ENCODE measurements at regions not wholly inside any gene's neighbourhood (a gene's known extent, or its start where the extent isn't known, plus 50 kb on each side); places are given as distances from the start of the nearest gene placed in this dataset.

DNA sequence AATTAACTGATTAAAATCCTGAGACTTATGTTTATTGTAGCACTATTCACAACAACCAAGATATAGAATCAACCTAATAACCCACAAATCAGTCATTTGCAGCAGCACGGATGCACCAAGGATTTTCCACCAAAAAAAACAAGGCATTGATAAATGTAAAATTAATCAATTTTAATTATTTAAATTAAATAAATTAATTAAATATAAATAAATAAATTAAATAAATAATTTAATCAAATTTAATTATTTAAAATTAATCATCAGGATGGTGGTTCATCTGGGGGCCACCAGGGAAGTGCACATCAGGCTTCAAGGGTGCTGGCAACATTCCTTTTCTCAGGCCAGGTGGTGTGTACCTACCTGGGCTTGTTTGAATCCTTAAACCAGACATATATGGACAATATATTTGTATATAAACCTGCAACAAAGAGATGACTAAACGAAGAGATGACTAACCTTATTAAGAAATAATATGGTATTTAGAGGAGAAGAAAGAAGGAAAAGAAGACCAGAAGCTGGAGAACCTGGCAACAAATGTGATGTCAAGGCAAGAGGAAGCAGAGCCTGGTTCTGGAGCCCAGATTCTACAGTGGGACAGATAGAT lies 89.2 kb downstream of the CD164 start (continued):
- TF ChIP-seq, protein P1, sequence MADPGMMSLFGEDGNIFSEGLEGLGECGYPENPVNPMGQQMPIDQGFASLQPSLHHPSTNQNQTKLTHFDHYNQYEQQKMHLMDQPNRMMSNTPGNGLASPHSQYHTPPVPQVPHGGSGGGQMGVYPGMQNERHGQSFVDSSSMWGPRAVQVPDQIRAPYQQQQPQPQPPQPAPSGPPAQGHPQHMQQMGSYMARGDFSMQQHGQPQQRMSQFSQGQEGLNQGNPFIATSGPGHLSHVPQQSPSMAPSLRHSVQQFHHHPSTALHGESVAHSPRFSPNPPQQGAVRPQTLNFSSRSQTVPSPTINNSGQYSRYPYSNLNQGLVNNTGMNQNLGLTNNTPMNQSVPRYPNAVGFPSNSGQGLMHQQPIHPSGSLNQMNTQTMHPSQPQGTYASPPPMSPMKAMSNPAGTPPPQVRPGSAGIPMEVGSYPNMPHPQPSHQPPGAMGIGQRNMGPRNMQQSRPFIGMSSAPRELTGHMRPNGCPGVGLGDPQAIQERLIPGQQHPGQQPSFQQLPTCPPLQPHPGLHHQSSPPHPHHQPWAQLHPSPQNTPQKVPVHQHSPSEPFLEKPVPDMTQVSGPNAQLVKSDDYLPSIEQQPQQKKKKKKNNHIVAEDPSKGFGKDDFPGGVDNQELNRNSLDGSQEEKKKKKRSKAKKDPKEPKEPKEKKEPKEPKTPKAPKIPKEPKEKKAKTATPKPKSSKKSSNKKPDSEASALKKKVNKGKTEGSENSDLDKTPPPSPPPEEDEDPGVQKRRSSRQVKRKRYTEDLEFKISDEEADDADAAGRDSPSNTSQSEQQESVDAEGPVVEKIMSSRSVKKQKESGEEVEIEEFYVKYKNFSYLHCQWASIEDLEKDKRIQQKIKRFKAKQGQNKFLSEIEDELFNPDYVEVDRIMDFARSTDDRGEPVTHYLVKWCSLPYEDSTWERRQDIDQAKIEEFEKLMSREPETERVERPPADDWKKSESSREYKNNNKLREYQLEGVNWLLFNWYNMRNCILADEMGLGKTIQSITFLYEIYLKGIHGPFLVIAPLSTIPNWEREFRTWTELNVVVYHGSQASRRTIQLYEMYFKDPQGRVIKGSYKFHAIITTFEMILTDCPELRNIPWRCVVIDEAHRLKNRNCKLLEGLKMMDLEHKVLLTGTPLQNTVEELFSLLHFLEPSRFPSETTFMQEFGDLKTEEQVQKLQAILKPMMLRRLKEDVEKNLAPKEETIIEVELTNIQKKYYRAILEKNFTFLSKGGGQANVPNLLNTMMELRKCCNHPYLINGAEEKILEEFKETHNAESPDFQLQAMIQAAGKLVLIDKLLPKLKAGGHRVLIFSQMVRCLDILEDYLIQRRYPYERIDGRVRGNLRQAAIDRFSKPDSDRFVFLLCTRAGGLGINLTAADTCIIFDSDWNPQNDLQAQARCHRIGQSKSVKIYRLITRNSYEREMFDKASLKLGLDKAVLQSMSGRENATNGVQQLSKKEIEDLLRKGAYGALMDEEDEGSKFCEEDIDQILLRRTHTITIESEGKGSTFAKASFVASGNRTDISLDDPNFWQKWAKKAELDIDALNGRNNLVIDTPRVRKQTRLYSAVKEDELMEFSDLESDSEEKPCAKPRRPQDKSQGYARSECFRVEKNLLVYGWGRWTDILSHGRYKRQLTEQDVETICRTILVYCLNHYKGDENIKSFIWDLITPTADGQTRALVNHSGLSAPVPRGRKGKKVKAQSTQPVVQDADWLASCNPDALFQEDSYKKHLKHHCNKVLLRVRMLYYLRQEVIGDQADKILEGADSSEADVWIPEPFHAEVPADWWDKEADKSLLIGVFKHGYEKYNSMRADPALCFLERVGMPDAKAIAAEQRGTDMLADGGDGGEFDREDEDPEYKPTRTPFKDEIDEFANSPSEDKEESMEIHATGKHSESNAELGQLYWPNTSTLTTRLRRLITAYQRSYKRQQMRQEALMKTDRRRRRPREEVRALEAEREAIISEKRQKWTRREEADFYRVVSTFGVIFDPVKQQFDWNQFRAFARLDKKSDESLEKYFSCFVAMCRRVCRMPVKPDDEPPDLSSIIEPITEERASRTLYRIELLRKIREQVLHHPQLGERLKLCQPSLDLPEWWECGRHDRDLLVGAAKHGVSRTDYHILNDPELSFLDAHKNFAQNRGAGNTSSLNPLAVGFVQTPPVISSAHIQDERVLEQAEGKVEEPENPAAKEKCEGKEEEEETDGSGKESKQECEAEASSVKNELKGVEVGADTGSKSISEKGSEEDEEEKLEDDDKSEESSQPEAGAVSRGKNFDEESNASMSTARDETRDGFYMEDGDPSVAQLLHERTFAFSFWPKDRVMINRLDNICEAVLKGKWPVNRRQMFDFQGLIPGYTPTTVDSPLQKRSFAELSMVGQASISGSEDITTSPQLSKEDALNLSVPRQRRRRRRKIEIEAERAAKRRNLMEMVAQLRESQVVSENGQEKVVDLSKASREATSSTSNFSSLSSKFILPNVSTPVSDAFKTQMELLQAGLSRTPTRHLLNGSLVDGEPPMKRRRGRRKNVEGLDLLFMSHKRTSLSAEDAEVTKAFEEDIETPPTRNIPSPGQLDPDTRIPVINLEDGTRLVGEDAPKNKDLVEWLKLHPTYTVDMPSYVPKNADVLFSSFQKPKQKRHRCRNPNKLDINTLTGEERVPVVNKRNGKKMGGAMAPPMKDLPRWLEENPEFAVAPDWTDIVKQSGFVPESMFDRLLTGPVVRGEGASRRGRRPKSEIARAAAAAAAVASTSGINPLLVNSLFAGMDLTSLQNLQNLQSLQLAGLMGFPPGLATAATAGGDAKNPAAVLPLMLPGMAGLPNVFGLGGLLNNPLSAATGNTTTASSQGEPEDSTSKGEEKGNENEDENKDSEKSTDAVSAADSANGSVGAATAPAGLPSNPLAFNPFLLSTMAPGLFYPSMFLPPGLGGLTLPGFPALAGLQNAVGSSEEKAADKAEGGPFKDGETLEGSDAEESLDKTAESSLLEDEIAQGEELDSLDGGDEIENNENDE (IDR thresholded peaks at IDR 0.05; ENCODE audit: insufficient replicate concordance, low read length), result no peak
- no peak for TF ChIP-seq JUN (IDR thresholded peaks at IDR 0.05; ENCODE audit: low read depth, low read length)
- TF ChIP-seq CTCF (IDR thresholded peaks at IDR 0.05; ENCODE audit: control extremely low read depth in 1 of 3, insufficient read depth in 1 of 3, low read depth in 1 of 3, low read length in 3 of 3), result no peak
- no peak for TF ChIP-seq EGR1 (IDR thresholded peaks at IDR 0.05; ENCODE audit: borderline replicate concordance, low read depth, low read length)
- no peak for TF ChIP-seq YY1 (IDR thresholded peaks at IDR 0.05; ENCODE audit: low read depth, low read length)
- no peak for TF ChIP-seq FOSL1 (IDR thresholded peaks at IDR 0.05; ENCODE audit: insufficient read depth, low read depth, low read length)
- TF ChIP-seq JUND (IDR thresholded peaks at IDR 0.05; ENCODE audit: low read length), result no peak
- no peak for TF ChIP-seq TBP (IDR thresholded peaks at IDR 0.05; ENCODE audit: low read depth, low read length)
- TF ChIP-seq SP2 (IDR thresholded peaks at IDR 0.05; ENCODE audit: low read length), result no peak
